ENCODE measurements at regions not wholly inside any gene's neighbourhood (a gene's known extent, or its start where the extent isn't known, plus 50 kb on each side); places are given as distances from the start of the nearest gene placed in this dataset.

DNA sequence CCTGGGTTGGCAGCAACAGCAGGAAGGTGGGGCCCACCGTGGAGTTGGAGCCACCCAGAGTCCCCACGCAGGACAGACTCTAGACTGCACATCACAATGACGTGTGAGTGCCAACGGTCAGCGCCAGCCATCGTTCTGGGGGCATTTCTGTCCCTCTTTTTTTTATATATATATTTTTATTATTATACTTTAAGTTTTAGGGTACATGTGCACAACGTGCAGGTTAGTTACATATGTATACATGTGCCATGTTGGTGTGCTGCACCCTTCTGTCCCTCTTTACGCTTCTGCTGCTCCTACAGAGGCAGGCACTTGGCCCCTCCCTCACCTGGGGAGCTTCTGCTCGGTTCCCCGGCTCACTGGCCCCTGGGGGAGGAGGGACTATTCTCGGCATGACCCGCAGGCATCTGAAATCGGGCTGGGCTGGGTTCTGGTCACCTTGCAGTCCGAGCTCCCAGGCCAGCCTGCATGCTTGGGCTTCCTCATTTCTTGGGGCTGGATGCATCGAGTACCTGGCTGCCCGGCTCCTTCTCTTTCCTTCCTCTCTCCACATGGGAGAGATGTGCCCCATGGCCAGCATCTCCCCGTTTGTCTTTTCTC lies 787.4 kb downstream of the TBC1D22A start:
- Histone ChIP-seq H3K9me3 (ENCODE audit: severe bottlenecking) (no peaks in the 10 kb centered on the region), H3K27ac (ENCODE audit: poor library complexity, severe bottlenecking) (no peak overlapping the region), H3K36me3 (ENCODE audit: low read depth) (no peaks in the 10 kb centered on the region), H3K4me1 (ENCODE audit: insufficient read depth, poor library complexity, severe bottlenecking) (no peaks in the 10 kb centered on the region), H3K27me3 (ENCODE audit: insufficient read depth, poor library complexity, severe bottlenecking) (peaks cover 19% of the 10 kb centered on the region), H3K4me3 (ENCODE audit: severe bottlenecking) (no peak overlapping the region)
- DNase-seq (ENCODE audit: low spot score), result no peak
- TF ChIP-seq, protein P1, sequence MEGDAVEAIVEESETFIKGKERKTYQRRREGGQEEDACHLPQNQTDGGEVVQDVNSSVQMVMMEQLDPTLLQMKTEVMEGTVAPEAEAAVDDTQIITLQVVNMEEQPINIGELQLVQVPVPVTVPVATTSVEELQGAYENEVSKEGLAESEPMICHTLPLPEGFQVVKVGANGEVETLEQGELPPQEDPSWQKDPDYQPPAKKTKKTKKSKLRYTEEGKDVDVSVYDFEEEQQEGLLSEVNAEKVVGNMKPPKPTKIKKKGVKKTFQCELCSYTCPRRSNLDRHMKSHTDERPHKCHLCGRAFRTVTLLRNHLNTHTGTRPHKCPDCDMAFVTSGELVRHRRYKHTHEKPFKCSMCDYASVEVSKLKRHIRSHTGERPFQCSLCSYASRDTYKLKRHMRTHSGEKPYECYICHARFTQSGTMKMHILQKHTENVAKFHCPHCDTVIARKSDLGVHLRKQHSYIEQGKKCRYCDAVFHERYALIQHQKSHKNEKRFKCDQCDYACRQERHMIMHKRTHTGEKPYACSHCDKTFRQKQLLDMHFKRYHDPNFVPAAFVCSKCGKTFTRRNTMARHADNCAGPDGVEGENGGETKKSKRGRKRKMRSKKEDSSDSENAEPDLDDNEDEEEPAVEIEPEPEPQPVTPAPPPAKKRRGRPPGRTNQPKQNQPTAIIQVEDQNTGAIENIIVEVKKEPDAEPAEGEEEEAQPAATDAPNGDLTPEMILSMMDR (IDR thresholded peaks at IDR 0.05; ENCODE audit: poor library complexity, severe bottlenecking), result no peak
- no peak for ATAC-seq (ENCODE audit: low read depth)

DNA sequence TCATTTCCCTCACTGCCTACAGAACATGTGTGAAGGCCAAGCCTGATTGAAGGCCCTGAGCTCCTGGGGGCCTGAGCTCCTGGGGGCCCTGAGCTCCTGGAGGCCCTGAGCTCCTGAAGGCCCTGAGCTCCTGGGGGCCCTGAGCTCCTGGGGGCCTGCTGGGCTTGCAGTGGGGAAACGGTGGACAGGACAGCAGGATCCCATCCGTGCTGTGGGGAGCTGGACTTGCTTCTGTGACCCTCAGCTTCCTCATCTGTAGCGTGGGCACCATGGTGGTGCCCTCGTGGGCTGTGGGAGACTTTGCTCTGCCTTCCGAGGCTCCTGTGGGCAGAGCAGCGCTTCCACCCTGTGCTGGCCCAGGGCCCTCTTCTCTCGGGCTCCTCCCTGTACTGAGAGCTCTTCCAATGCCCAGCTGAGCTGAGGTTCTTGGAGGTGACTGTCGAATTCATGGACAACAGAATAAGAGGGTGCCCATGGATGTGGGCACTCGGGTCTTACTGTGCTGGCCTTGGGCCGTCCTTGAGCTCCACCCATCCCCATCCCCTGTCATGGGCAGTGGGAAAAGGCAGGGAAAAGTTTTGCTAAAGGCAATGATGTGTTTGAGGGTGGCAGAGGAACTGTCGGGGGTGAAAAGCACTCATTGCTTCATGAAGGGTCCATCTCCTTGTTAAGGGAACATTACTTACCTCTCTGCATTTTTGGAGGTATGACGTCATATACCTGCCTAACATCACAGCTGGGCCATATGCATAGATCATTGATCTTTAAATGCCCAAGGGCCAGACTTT lies 786.7 kb downstream of the TBC1D22A start:
- peaks cover 19% of the 10 kb centered on the region for H3K27me3 ChIP-seq (ENCODE audit: insufficient read depth, poor library complexity, severe bottlenecking)
- H3K4me1 ChIP-seq (ENCODE audit: insufficient read depth, poor library complexity, severe bottlenecking), result no peaks in the 10 kb centered on the region
- DNase-seq (ENCODE audit: low spot score), result no peak
- H3K36me3 ChIP-seq (ENCODE audit: low read depth), result no peaks in the 10 kb centered on the region
- TF ChIP-seq, protein P1 (IDR thresholded peaks at IDR 0.05; ENCODE audit: poor library complexity, severe bottlenecking), result no peak
- no peak overlapping the region for H3K4me3 ChIP-seq (ENCODE audit: severe bottlenecking)
- no peak for ATAC-seq (ENCODE audit: low read depth)
- H3K27ac ChIP-seq (ENCODE audit: poor library complexity, severe bottlenecking), result no peak overlapping the region
- no peaks in the 10 kb centered on the region for H3K9me3 ChIP-seq (ENCODE audit: severe bottlenecking)

DNA sequence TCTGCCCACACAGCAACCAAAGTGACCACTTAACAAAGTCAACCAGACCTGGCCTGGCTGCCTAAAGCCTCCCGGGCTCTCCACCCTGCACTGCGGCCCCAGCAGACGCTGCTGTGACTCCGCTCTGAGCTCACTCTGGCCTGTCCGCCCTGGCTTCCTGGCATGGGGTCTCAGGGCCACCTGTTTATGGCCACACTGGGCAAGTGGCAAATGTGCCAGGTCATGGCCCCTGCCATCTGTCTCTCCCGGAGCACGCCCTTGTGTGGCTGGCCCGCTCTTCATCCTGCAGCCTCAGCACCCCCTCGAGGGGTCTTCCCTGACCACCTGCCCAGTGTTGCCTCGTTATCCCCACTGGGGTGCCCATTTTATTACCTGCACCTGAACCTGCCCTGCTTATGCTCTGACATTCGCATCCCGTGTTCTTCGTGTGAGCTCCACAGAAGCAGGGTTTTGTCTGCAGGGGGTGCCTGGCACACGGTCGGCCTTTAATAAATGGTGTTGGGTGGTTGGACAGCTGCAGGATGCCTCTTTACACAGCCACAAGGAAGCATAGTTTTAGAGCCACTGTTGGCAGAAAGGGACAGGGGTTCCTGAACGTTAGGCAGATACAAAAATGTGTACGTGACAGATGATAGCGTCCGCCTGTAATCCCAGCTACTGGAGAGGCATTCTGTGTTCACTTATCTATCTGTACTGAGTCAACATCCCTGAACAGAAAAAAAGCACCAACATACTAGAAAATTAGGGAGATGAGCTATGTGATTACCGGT lies 785.6 kb downstream of the TBC1D22A start:
- Histone ChIP-seq H3K4me1 (ENCODE audit: insufficient read depth, poor library complexity, severe bottlenecking) (no peaks in the 10 kb centered on the region), H3K36me3 (ENCODE audit: low read depth) (no peaks in the 10 kb centered on the region), H3K27ac (ENCODE audit: poor library complexity, severe bottlenecking) (no peak overlapping the region), H3K9me3 (ENCODE audit: severe bottlenecking) (no peaks in the 10 kb centered on the region), H3K27me3 (ENCODE audit: insufficient read depth, poor library complexity, severe bottlenecking) (peaks cover 19% of the 10 kb centered on the region), H3K4me3 (ENCODE audit: severe bottlenecking) (no peak overlapping the region)
- no peak for ATAC-seq (ENCODE audit: low read depth)
- DNase-seq (ENCODE audit: low spot score), result no peak
- TF ChIP-seq, protein P1 (IDR thresholded peaks at IDR 0.05; ENCODE audit: poor library complexity, severe bottlenecking), result no peak

DNA sequence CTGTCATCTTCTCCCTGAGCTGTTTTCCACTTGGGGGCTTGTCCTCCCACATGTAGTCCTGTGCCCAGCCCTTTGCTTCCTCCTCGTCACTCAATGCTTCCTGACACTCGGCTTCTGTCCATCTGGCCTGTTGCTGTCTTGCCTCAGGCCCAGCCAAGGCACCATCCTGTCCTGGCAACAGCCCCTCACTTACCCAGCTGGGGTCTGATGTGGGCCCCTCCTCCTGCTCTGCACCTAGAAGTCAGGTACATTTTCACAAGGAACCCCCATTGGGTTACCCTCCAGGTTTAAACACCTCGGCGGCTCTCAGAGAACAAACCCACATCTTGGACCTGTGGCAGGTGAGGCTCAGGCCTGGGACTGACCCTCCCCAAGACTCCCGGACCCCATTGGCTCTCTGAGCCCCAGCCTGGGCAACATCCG lies 784.8 kb downstream of the TBC1D22A start:
- TF ChIP-seq, protein P1 (IDR thresholded peaks at IDR 0.05; ENCODE audit: poor library complexity, severe bottlenecking), result no peak
- no peaks in the 10 kb centered on the region for H3K9me3 ChIP-seq (ENCODE audit: severe bottlenecking)

More for the DNA sequence above, 784.8 kb downstream of the TBC1D22A start:
- DNase-seq (ENCODE audit: low spot score) (no peak), ATAC-seq (ENCODE audit: low read depth) (no peak)
- H3K27ac ChIP-seq (ENCODE audit: poor library complexity, severe bottlenecking), result no peak overlapping the region
- H3K4me1 ChIP-seq (ENCODE audit: insufficient read depth, poor library complexity, severe bottlenecking), result no peaks in the 10 kb centered on the region
- H3K36me3 ChIP-seq (ENCODE audit: low read depth), result no peaks in the 10 kb centered on the region
- no peak overlapping the region for H3K4me3 ChIP-seq (ENCODE audit: severe bottlenecking)
- H3K27me3 ChIP-seq (ENCODE audit: insufficient read depth, poor library complexity, severe bottlenecking), result peaks cover 19% of the 10 kb centered on the region
